ENCODE measurements at regions not wholly inside any gene's neighbourhood (a gene's known extent, or its start where the extent isn't known, plus 50 kb on each side); places are given as distances from the start of the nearest gene placed in this dataset.

DNA sequence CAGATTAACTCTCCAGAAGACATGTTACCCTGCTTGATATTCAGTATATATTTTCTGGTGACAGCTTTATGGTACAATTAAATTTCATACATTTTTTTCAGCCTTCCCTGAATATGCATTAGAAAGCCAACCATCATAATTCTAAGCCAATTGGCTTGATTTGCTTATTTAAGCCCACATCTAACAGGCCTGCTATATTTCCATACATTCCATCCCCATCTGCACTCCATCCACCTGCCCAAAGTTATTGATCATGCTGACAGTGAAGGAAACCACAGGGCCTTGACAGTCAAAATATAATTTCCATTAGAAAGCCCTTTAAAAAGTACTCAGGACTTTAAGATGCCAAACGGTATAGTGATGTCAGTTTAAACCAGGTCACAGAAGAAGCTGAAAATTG is 164.3 kb downstream of the GXYLT1 start:
- TF ChIP-seq, protein P1, sequence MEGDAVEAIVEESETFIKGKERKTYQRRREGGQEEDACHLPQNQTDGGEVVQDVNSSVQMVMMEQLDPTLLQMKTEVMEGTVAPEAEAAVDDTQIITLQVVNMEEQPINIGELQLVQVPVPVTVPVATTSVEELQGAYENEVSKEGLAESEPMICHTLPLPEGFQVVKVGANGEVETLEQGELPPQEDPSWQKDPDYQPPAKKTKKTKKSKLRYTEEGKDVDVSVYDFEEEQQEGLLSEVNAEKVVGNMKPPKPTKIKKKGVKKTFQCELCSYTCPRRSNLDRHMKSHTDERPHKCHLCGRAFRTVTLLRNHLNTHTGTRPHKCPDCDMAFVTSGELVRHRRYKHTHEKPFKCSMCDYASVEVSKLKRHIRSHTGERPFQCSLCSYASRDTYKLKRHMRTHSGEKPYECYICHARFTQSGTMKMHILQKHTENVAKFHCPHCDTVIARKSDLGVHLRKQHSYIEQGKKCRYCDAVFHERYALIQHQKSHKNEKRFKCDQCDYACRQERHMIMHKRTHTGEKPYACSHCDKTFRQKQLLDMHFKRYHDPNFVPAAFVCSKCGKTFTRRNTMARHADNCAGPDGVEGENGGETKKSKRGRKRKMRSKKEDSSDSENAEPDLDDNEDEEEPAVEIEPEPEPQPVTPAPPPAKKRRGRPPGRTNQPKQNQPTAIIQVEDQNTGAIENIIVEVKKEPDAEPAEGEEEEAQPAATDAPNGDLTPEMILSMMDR (IDR thresholded peaks at IDR 0.05; ENCODE audit: low read depth, low read length), result no peak
- TF ChIP-seq EZH2phosphoT487 (IDR thresholded peaks at IDR 0.05; ENCODE audit: low read depth), result no peak
